ENCODE measurements at regions not wholly inside any gene's neighbourhood (a gene's known extent, or its start where the extent isn't known, plus 50 kb on each side); places are given as distances from the start of the nearest gene placed in this dataset.
"Not testable (repeated sequence)": the region's sequence is repeated elsewhere in the genome, so short reads cannot be mapped to it uniquely, and the experiment has no call there.

- TF ChIP-seq EZH2 (IDR thresholded peaks at IDR 0.05; ENCODE audit: low read length) (no peak), CTCF (optimal IDR thresholded peaks at IDR 0.05 in 1 of 3, IDR thresholded peaks at IDR 0.05 in 1 of 3, conservative IDR thresholded peaks at IDR 0.05 in 1 of 3; ENCODE audit: extremely low read depth in 1 of 3, insufficient read depth in 2 of 3, low read length in 3 of 3) (no peak)
- Histone ChIP-seq H4K20me1 (ENCODE audit: control insufficient read depth, extremely low read depth, insufficient read depth, low read length) (no peaks in the 10 kb centered on the region), H3K9ac (ENCODE audit: control insufficient read depth, extremely low read depth, insufficient read depth, low read length) (no peak overlapping the region), H3K4me1 (ENCODE audit: control insufficient read depth, extremely low read depth, insufficient read depth, low read length) (no peaks in the 10 kb centered on the region), H3K4me2 (ENCODE audit: control insufficient read depth, extremely low read depth, insufficient read depth, low read depth, low read length) (no peak overlapping the region), H3K9me3 (ENCODE audit: control insufficient read depth, low read depth, low read length) (peaks cover 42% of the 10 kb centered on the region), H3K27ac (ENCODE audit: control insufficient read depth, insufficient read depth, low read length) (no peak overlapping the region), H3K9me1 (ENCODE audit: control insufficient read depth, extremely low read depth, insufficient read depth, low read length) (no peaks in the 10 kb centered on the region), H3K79me2 (ENCODE audit: control insufficient read depth, insufficient read depth, low read length) (no peaks in the 10 kb centered on the region), H3K27me3 (ENCODE audit: control insufficient read depth, extremely low read depth, insufficient read depth, low read length) (no peaks in the 10 kb centered on the region), H3K4me3 (ENCODE audit: control insufficient read depth in 2 of 3, extremely low read depth in 1 of 3, insufficient read depth in 2 of 3, low read depth in 1 of 3, low read length in 3 of 3) (no peak overlapping the region), H3K36me3 (ENCODE audit: control insufficient read depth in 2 of 2, extremely low read depth in 1 of 2, insufficient read depth in 2 of 2, low read length in 2 of 2) (no peaks in the 10 kb centered on the region), H2AFZ (ENCODE audit: control insufficient read depth, low read length) (no peak overlapping the region)
- FAIRE-seq, result no peak
- dilution Hi-C loops (cut with MboI; ENCODE audit: extremely low pct_ligation_motif_present, low sequenced_read_pairs), result no loop called here
- DNase-seq (ENCODE audit: low read depth, low spot score), result no peak
Measured at GRCh38 chr15:22231603-22232002, 151.3 kb downstream of the OR4M2 start.

- no peaks in the 10 kb centered on the region for H3K4me1 ChIP-seq (ENCODE audit: control insufficient read depth, extremely low read depth, insufficient read depth, low read length)
- H3K27me3 ChIP-seq (ENCODE audit: control insufficient read depth, extremely low read depth, insufficient read depth, low read length), result no peaks in the 10 kb centered on the region
- no peaks in the 10 kb centered on the region for H3K9me1 ChIP-seq (ENCODE audit: control insufficient read depth, extremely low read depth, insufficient read depth, low read length)
- H4K20me1 ChIP-seq (ENCODE audit: control insufficient read depth, extremely low read depth, insufficient read depth, low read length), result no peaks in the 10 kb centered on the region
- TF ChIP-seq CTCF (optimal IDR thresholded peaks at IDR 0.05 in 1 of 3, IDR thresholded peaks at IDR 0.05 in 1 of 3, conservative IDR thresholded peaks at IDR 0.05 in 1 of 3; ENCODE audit: extremely low read depth in 1 of 3, insufficient read depth in 2 of 3, low read length in 3 of 3) (no peak), EZH2 (IDR thresholded peaks at IDR 0.05; ENCODE audit: low read length) (no peak)
- DNase-seq (ENCODE audit: low read depth, low spot score) (no peak), FAIRE-seq (no peak)
- H3K79me2 ChIP-seq (ENCODE audit: control insufficient read depth, insufficient read depth, low read length), result no peaks in the 10 kb centered on the region
- no peak overlapping the region for H3K4me3 ChIP-seq (ENCODE audit: control insufficient read depth in 2 of 3, extremely low read depth in 1 of 3, insufficient read depth in 2 of 3, low read depth in 1 of 3, low read length in 3 of 3)
- no peaks in the 10 kb centered on the region for H3K36me3 ChIP-seq (ENCODE audit: control insufficient read depth in 2 of 2, extremely low read depth in 1 of 2, insufficient read depth in 2 of 2, low read length in 2 of 2)
- dilution Hi-C loops (cut with MboI; ENCODE audit: extremely low pct_ligation_motif_present, low sequenced_read_pairs), result no loop called here
- H3K4me2 ChIP-seq (ENCODE audit: control insufficient read depth, extremely low read depth, insufficient read depth, low read depth, low read length), result no peak overlapping the region
- H2AFZ ChIP-seq (ENCODE audit: control insufficient read depth, low read length), result no peak overlapping the region
- no peak overlapping the region for H3K27ac ChIP-seq (ENCODE audit: control insufficient read depth, insufficient read depth, low read length)
- no peak overlapping the region for H3K9ac ChIP-seq (ENCODE audit: control insufficient read depth, extremely low read depth, insufficient read depth, low read length)
- H3K9me3 ChIP-seq (ENCODE audit: control insufficient read depth, low read depth, low read length), result peaks cover 35% of the 10 kb centered on the region
Measured at GRCh38 chr15:22232675-22233074, 152.3 kb downstream of the OR4M2 start.

- dilution Hi-C loops (cut with MboI; ENCODE audit: extremely low pct_ligation_motif_present, low sequenced_read_pairs); H3K27ac ChIP-seq (ENCODE audit: control insufficient read depth, insufficient read depth, low read length); H3K9me1 ChIP-seq (ENCODE audit: control insufficient read depth, extremely low read depth, insufficient read depth, low read length); H3K36me3 ChIP-seq (ENCODE audit: control insufficient read depth in 2 of 2, extremely low read depth in 1 of 2, insufficient read depth in 2 of 2, low read length in 2 of 2); H2AFZ ChIP-seq (ENCODE audit: control insufficient read depth, low read length); H3K4me2 ChIP-seq (ENCODE audit: control insufficient read depth, extremely low read depth, insufficient read depth, low read depth, low read length); H3K27me3 ChIP-seq (ENCODE audit: control insufficient read depth, extremely low read depth, insufficient read depth, low read length); H4K20me1 ChIP-seq (ENCODE audit: control insufficient read depth, extremely low read depth, insufficient read depth, low read length); H3K4me3 ChIP-seq (ENCODE audit: control insufficient read depth in 2 of 3, extremely low read depth in 1 of 3, insufficient read depth in 2 of 3, low read depth in 1 of 3, low read length in 3 of 3); DNase-seq (ENCODE audit: low read depth, low spot score); FAIRE-seq; H3K79me2 ChIP-seq (ENCODE audit: control insufficient read depth, insufficient read depth, low read length); H3K4me1 ChIP-seq (ENCODE audit: control insufficient read depth, extremely low read depth, insufficient read depth, low read length); H3K9ac ChIP-seq (ENCODE audit: control insufficient read depth, extremely low read depth, insufficient read depth, low read length): not testable (repeated sequence)
- peaks cover 39% of the 10 kb centered on the region for H3K9me3 ChIP-seq (ENCODE audit: control insufficient read depth, low read depth, low read length)
Measured at GRCh38 chr15:22235261-22235930, 155.1 kb downstream of the OR4M2 start.
